ENCODE measurements at regions not wholly inside any gene's neighbourhood (a gene's known extent, or its start where the extent isn't known, plus 50 kb on each side); places are given as distances from the start of the nearest gene placed in this dataset.

DNA sequence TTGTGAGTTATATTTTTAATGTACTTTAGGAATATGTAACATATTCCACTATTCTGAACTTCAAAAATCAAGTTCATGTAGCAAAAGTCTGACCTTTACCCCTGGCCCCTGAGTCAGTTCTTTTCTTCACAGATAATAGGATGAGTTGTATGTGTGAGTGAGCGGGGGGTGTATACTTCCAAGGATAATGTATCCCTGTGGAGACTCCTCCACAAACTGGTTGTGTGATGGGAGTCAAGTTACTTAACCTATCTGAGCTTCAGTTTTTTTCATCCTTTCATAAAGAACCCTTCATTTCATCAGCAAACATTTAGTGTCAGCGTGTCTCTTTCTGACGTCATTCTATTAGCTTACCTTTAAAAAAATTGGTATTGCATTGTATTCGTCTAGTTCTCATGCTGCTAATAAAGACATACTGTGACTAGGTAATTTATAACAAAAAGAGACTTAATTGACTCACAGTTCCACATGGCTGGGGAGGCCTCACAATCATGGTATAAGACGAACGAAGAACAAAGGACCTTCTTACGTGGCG, 288.1 kb upstream of the GPC6 start:
- DNase-seq (ENCODE audit: low read depth): no peak

DNA sequence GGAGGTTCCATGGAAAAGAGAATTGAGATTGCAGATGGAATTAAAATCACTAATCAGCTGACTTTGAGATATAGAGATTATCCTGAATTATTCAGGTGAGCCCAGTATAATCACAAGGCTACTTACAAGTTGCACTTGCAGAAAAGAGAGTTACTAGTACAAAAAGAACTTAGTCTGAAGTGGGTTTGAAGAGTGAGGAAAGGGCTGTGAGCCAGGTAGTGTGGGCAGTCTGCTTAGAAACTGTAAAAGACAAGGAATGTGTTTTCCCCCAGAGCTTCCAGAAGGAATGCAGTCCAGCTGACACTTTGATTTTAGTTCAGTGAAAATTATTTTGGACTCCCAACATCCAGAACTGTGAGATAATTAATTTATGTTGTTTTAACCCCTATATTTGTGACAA, 285.4 kb upstream of the GPC6 start:
- DNase-seq (ENCODE audit: low read depth): no peak

DNA sequence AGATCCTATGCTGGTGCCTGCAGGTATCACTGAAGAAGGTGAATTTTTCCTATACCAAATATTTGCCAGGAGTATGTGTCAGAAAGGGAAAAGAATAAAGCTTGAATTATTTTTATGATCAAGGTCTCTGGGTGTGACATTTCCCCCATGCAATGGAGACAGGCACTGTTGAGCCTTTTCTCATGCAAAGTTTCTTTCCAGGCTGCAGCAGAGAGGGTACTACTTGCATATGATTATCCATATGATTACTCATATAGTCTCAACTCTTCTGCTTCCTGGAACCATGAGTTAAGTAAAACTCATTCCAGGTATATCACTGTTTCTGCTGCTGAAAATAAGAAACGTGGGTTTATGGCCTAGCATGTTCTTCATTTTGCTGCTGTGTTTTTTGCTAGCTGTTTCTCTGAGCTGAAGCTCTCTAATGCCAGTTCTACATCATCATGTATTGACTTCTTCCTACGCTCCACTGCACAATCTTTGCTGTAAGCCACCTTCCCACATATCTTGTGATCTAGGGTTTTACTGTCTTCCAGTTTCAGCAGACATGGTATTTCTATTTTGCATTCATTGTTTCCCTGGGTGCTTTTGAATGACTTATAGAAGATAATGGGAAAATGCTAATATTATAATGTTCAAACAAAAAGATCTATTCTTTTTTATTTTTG, 278.7 kb upstream of the GPC6 start:
- no peak for DNase-seq (ENCODE audit: low read depth)

DNA sequence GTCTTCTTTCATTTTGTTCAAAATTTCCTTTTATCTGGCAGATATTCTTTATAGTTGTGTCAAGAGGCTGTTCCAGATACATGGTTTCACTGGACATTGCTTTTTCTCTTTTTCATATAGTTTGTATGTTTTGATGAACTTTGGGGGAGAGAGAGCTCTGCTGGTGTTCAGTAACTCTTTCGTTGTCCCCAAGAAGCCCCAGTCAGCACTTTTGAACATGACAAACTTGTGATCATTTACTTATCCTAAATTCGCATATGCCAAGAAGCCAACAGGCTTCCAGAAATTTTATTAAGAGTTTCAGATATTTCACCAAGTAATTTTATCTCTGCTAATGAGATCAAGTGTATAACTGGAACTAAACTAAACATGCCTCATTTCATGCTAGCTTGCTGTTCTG, 275.8 kb upstream of the GPC6 start:
- no peak for DNase-seq (ENCODE audit: low read depth)

DNA sequence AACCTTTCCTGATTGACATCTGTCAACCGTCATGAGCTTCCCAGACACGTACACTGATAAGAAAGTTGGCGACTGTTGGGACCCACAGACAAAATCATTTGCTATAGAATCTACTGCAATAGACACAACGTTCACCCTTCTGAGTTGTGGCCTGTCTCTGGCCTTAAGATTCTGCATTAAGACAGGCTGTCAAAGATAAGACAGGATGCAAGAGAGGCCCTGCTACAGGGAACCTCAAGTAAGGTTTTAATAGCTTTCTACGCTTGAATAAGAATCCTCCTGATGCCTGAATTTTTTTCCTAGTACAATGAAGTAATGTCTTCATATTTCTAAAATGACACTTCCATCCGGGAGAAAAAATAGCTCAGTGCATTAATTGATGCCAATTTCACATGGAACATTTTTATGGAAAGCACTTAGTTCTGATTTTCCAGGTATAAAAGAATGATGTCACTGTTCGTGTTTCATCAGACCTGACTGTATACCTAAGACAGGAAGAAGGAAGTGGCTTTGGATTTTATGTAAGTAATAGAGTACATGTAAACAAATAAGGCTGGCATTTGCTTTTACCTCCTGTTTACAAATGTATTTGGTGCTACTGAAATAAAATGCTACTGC, 275.2 kb upstream of the GPC6 start:
- no peak for DNase-seq (ENCODE audit: low read depth)

DNA sequence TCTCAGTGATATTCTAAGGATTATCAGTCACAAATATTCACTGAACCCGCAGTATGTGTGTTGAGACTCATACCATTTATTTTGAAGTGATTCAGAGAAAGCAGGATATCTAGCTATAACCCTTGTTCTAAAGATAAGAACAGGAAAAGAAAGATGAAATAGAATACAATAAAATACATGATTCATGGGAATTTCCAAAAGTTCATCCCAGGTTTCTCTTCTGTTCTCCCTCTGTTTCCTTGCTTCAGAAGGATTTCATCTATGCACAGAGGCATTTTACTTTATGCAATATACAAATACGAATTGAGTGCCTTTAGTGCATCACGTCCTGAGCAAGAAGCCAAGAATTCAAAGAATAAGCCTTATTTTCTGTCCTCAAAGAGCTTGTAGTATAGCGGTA, 274.4 kb upstream of the GPC6 start:
- no peak for DNase-seq (ENCODE audit: low read depth)

DNA sequence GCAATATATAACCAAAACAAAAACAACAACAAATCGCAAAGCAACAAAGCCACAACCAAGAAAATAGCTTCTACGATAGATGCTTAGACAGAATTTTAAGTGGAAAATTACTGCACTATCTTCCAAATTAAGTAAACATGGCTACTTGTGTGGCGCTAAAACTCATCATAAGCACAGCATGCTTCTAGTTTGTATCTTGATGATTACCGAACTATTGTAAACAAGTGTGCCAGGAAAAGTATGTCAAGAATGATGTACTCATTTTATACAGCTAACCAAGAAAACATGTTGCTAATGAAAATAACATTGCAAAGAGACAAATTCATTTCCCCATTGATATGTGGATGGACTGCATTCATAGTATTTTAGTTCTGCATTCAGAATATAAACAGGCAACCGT, 271.9 kb upstream of the GPC6 start:
- no peak for DNase-seq (ENCODE audit: low read depth)

DNA sequence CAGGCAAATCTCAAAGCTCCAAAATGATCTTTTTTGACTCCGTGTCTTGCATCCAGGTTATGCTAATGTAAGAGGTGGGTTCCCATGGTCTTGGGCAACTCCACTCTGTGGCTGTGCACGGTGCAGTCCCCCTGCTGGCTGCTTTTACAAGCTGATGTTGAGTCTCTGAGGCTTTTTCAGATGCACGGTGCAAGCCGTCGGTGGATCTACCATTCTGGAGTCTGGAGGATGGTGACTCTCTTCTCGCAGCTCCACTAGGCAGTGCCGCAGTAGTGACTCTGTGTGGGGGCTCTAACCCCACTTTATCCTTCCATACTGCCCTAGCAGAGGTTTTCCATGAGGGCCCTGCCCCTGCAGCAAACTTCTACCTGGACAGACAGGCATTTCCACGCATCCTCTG, 266.8 kb upstream of the GPC6 start:
- DNase-seq (ENCODE audit: low read depth): no peak

DNA sequence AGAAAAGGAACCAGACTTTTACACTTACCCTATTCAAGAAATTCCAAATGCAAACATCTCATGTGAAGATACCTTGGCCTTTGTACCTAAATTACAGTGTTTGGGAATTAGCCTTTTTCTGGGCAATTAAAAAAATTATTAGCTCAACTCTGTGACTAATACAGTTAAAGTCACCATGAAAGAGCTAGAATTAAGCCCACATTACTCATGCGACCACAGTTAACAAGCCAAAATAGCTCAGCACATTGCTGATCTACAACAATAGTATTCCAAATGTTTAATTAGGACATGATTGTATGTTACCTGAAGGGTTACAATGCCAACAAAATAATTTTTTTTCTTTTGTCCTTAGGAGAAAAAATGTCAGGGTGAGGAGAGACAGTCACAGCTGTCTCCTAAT, 263.6 kb upstream of the GPC6 start:
- DNase-seq (ENCODE audit: low read depth): peak; percentile 28

DNA sequence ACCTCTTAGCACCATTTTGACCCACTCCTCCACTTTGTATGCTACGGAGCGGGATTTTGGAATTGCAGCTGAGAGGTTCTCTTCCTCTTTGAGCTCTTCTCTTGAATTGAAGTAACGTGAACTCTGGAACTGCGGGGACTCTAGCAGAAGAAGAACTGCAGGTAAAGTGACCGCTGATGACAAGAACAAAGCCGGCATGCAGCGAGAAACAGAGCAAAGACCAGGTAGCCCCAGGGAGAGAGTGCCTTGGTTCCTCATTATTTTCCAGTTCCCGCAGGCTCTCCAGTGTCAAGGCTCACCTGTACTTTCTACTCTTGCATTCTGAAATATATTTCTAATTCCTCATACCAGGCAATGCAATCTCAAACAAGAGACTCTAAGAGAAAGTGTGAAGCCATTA, 260.3 kb upstream of the GPC6 start:
- no peak for DNase-seq (ENCODE audit: low read depth)

DNA sequence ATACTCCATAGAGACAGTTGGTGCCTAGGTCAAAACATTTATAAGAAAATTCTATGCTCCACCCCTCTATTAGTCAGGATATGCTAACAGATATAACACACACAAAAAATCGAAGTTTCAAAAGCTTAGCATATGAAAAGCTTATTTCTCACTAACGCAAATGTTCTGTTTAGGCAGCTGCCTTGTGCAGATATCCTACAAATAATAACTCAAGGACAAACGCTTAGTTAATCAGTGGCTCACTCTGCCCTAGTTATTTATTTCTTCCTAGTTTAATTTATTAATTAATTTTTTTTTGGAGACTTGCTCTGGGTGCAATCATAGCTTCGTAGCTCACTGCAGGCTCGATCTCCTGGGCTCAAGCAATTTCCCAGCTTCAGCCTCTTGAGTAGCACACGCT, 259.7 kb upstream of the GPC6 start:
- no peak for DNase-seq (ENCODE audit: low read depth)

DNA sequence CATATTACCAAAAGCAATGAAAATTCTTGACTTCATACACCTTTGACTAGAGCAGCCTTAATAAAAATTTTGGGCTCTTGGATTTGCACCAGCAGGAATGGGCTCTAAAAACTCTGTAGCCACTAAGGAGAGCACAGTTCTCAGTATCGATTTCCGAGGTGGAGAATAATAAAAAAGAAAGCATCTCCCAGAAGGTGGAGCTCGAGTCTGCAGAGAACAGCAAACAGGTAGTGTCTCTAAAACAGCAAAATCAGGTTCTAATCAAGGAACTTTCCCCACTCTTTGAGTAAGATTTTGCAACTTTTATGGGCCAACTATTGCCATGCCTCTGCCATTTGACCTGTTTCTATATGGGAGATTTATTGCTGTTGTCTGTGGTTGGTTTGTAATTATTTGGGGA, 258.7 kb upstream of the GPC6 start:
- DNase-seq (ENCODE audit: low read depth): peak; percentile 37

DNA sequence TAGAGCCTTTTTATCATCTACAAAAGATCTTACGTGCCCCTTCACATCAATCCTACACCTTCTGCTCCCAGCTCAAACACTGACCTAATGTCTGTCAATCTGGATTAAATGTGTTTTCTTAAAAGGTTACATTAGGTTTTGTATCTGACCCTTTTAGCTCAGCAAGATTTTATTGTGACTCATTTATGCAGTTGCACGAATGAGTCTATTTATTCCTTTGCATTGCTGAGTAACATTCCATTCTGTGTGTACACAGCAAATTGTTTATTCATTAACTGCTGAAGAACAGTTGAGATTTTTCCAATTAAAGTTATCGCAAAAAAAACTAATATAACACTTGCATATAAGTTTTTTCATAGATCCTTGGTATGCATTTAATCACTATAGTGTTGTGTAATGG, 253.9 kb upstream of the GPC6 start:
- no peak for DNase-seq (ENCODE audit: low read depth)

DNA sequence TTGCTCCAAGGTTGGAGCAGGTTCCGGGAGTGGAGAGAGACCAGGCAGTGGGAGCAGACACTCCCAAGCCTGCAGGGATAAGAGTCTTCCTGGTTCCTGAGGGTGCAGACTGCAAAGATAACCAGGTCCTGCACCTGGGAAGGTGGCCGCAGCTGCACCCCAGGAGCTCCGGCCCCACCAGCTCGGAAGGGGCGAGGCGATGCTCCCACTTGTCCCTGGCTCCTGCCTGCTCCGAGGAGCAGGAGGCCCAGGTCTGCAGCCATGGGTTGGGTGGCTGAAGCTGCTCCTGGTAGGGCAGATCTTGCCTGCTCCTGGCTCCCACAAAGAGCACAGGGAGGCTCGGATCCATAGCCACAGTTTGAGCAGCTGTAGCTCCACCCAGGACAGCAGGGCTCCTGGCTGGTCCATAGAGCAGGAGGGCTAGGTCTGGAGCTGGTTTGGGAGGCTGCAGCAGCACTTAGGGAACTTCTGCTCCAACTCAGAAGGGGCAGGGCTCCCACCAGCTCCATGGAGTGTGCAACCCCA, 251.6 kb upstream of the GPC6 start:
- no peak for DNase-seq (ENCODE audit: low read depth)

DNA sequence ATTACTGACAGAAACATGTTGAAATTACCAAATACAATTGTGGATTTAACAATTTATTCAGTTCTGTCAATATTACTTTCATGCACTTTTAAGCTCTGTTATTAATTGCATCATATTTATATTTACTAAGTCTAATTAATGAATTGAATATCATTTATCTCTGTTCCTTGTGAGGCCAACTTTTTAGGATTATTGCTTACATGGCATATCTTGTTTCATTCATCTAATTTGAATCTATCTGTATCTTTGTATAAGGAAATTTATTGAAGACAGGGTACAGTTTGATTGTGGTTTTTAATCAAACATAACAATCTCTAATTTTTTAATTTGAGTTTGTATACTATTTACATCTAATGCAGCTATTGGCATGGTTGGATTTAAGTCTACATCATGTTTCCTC, 249.9 kb upstream of the GPC6 start:
- DNase-seq (ENCODE audit: low read depth): no peak

DNA sequence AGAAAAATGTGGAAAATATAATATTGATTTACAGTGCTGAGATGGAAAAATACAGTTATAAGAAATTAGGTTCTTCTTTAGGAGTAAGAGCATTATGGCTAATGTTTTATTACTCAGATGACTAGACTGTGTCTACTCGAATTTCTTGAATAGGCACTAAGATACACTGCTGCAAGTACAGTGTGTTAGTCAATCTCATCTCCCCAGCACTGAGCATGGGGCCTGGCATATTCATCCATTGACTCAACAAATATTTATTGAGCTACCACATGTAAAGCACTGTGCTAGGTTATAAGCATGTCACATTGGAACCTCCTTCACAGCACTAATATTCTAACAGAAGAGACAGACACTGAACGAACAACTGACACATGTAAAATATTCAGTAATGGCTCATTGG, 242.5 kb upstream of the GPC6 start:
- DNase-seq (ENCODE audit: low read depth): no peak

DNA sequence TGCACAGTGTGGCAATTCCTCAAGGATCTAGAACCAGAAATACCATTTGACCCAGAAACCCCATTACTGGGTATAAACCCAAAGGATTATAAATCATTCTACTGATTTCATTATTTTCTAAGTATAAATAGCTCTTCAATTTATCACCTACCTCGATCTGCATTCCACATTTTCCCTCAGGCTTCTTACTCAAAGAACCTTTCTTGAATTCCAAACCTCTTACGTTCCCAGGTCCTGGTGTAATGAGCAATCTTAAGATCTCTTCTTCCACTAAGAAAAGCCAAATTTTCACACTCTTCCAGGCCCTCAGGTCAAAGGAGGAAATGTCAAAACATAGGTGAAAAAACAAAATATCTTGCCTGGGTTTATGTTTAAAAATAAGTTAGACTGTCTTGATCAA, 237.3 kb upstream of the GPC6 start:
- no peak for DNase-seq (ENCODE audit: low read depth)

DNA sequence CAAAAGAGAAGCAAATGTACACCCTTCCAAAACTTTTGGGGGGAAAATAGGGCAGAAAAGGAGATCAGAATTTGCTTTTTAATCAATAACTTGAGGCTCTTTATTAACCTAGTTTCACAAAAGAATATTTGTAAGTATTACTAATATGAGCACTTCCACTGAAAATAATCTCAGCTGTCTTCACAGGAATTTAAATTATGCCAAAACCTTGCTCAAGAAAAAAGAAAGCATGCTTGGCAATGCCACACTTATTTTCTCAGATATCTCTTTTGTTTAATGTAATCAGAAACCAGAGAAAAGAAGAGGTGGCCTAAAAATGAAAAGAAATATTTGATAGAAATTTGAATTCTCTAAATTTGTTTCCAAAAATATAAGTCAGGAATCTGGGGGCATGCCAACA, 234.9 kb upstream of the GPC6 start:
- peak; percentile 65 for DNase-seq (ENCODE audit: low read depth)

DNA sequence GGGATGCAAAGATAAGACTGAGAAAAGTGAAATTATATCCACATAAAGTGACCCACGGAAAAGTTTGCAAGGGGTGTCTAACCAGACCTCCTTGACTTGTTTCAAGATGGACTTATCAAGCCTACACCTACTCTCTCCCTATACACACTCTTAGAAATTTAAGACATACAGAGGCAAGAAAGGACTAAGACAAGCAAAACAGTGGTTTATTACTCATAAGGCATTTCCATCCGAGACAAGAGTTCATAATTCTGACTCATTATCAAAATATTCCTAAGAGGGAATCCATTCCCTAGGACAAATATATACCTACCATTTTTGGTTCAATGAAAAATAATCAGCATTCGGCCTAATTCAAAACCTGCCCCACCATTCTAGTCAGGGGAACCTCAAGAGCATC, 232.6 kb upstream of the GPC6 start:
- DNase-seq (ENCODE audit: low read depth): peak; percentile 77

DNA sequence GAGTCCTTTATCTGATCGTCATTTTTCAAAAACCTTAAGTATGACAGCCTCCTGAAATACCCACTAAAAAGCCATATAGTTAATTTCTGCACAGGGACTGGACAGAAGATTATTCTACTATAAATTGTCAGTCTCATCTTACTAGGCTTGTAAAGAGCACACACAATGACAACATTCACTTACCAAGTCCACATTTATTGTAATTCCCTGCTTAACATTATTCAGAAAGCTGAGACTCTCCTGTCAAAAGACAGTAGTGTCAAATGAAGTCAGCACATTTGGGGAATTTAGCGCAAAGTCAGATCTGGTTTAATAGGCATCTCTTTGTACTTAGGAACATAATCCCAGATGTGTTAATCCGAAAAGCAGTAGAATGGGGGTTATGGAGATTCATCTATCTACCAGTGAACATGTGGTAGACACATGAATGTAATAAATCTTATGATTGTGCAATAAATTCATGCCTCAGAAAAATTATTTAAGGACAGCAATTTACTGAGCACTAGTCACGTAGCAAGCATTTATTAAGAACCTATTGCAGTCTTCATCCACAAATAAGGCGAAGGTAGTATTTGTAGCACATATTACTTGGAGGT, 224.6 kb upstream of the GPC6 start:
- peak; percentile 29 for DNase-seq (ENCODE audit: low read depth)

DNA sequence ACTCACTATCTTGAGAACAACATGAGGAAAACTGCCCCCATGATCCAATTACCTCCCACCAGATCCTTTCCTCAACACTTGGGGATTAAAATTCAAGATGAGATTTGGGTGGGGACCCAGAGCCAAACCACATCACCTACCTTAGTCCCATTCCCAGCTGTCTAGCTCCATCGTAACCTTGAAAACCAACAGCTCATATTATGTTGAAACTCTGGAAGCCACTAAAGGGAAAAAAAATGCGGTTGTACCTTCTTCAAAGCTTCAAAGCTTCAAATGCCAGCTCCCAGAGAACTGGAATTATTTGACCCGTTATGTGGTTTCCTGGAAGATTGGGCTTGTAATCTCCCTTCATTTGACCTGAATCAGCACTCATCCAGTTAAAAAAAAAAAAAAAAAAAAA, 223.1 kb upstream of the GPC6 start:
- DNase-seq (ENCODE audit: low read depth): peak; percentile 69

DNA sequence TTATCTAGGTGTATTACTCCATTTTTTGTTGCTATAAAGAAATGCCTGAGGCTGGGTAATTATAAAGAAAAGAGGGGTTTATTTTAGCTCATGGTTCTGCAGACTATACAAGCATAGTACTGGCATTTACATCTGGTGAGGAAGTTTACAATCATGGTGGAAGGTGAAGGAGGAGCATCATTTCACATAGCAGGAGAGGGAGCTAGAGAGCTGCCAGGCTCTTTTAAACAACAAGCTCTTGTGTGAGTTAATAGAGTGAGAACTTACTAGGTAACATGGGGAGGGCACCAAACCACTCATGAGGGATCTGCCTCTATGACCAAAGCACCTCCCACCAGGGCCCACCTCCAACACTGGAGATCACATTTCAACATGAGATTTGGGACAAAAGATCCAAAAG, 221.7 kb upstream of the GPC6 start:
- peak; percentile 8 for DNase-seq (ENCODE audit: low read depth)

DNA sequence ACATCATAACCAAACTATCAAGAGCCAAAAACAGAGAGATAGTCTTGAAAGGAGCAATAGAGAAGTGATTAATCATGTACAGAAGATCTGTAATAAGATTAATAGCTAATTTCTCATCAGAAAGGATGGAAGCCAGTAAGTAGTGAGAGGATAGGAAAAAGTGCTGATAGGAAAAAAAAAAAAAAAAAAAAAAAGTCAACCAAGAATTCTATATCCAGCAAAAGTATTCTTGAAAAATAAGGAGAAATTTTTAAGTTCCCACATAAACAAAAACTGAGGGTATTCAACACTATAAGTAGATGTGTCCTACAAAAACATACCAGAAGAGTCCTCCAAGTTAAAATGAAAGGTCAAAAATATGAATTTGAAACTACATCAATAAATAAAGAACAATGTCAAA, 218.7 kb upstream of the GPC6 start:
- DNase-seq (ENCODE audit: low read depth): no peak

All from LHCN-M2 (cell line).